Endometrium (tissue), 2 donors: ENCODE measurements at regions not wholly inside any gene's neighbourhood (a gene's known extent, or its start where the extent isn't known, plus 50 kb on each side); places are given as distances from the start of the nearest gene placed in this dataset.

Experiments used
- FAIRE-seq: peaks from 2 replicates; lab custom pipeline; 2012; peaks lifted over from hg19 to GRCh38; lab: Jason Lieb, UNC
- donor health status: control.
- donor health status: control.

- no peak for FAIRE-seq
Measured at GRCh38 chr11:27191639-27192038, 151.0 kb downstream of the BBOX1 start.

GRCh38 chr11:27188696-27189095 lies 148.1 kb downstream of the BBOX1 start:
- FAIRE-seq = no peak

- no peak for FAIRE-seq
Measured at GRCh38 chr11:27187848-27188621, 147.4 kb downstream of the BBOX1 start.

- no peak for FAIRE-seq
Measured at GRCh38 chr11:27187075-27187847, 146.6 kb downstream of the BBOX1 start.

GRCh38 chr11:27186580-27186979 lies 146.0 kb downstream of the BBOX1 start:
- FAIRE-seq = no peak

- FAIRE-seq = no peak
Measured at GRCh38 chr11:27184458-27185312, 144.1 kb downstream of the BBOX1 start.

- peak; percentile 89 for FAIRE-seq
Measured at GRCh38 chr11:27183672-27184457, 143.2 kb downstream of the BBOX1 start.

- no peak for FAIRE-seq
Measured at GRCh38 chr11:27179334-27179733, 138.7 kb downstream of the BBOX1 start.

GRCh38 chr11:27178859-27179258 lies 138.2 kb downstream of the BBOX1 start:
- no peak for FAIRE-seq
